ENCODE measurements at regions not wholly inside any gene's neighbourhood (a gene's known extent, or its start where the extent isn't known, plus 50 kb on each side); places are given as distances from the start of the nearest gene placed in this dataset.
"Not testable (repeated sequence)": the region's sequence is repeated elsewhere in the genome, so short reads cannot be mapped to it uniquely, and the experiment has no call there.

GRCh38 chr1:96886474-96886873 is 164.9 kb downstream of the PTBP2 start:
- ChIA-PET CTCF (interaction anchor here (1.2 kb wide), 1 partner anchor 9 kb away, joined by 4 read pairs; no protein-coding TSS in a partner anchor), POLR2A (no interaction called here)
- H3K4me3 ChIP-seq (ENCODE audit: low read depth, low read length): no peak overlapping the region
- TF ChIP-seq CTCF (IDR thresholded peaks at IDR 0.05; ENCODE audit: insufficient read depth, low read depth, low read length): no peak
- no peaks in the 10 kb centered on the region for H3K36me3 ChIP-seq (ENCODE audit: control insufficient read depth, insufficient read depth, low read length)
- DNase-seq (ENCODE audit: low read depth): no peak
- no peaks in the 10 kb centered on the region for H3K27me3 ChIP-seq (ENCODE audit: control insufficient read depth, insufficient read depth, low read length)

GRCh38 chr1:96887501-96887900 is 165.9 kb downstream of the PTBP2 start:
- ChIA-PET POLR2A (no interaction called here), CTCF (no interaction called here)
- H3K4me3 ChIP-seq (ENCODE audit: low read depth, low read length): no peak overlapping the region
- H3K27me3 ChIP-seq (ENCODE audit: control insufficient read depth, insufficient read depth, low read length): no peaks in the 10 kb centered on the region
- no peaks in the 10 kb centered on the region for H3K36me3 ChIP-seq (ENCODE audit: control insufficient read depth, insufficient read depth, low read length)
- TF ChIP-seq CTCF (IDR thresholded peaks at IDR 0.05; ENCODE audit: insufficient read depth, low read depth, low read length): no peak
- DNase-seq (ENCODE audit: low read depth): no peak

GRCh38 chr1:96901783-96902363 is 180.3 kb downstream of the PTBP2 start:
- no peak overlapping the region for H3K4me3 ChIP-seq (ENCODE audit: low read depth, low read length)
- TF ChIP-seq CTCF (IDR thresholded peaks at IDR 0.05; ENCODE audit: insufficient read depth, low read depth, low read length): no peak
- DNase-seq (ENCODE audit: low read depth): no peak
- H3K36me3 ChIP-seq (ENCODE audit: control insufficient read depth, insufficient read depth, low read length): no peaks in the 10 kb centered on the region
- H3K27me3 ChIP-seq (ENCODE audit: control insufficient read depth, insufficient read depth, low read length): no peaks in the 10 kb centered on the region
- POLR2A ChIA-PET: no interaction called here
- CTCF ChIA-PET: no interaction called here

- no peak for TF ChIP-seq CTCF (IDR thresholded peaks at IDR 0.05; ENCODE audit: insufficient read depth, low read depth, low read length)
- Histone ChIP-seq H3K36me3 (ENCODE audit: control insufficient read depth, insufficient read depth, low read length) (no peaks in the 10 kb centered on the region), H3K4me3 (ENCODE audit: low read depth, low read length) (no peak overlapping the region), H3K27me3 (ENCODE audit: control insufficient read depth, insufficient read depth, low read length) (no peaks in the 10 kb centered on the region)
- CTCF ChIA-PET: interaction anchor here (1.2 kb wide), 1 partner anchor 9 kb away, joined by 3 read pairs; no protein-coding TSS in a partner anchor
- POLR2A ChIA-PET: no interaction called here
- no peak for DNase-seq (ENCODE audit: low read depth)
Observed at GRCh38 chr1:96912248-96912647, 190.7 kb downstream of the PTBP2 start.

GRCh38 chr1:96915701-96916100 is 194.1 kb downstream of the PTBP2 start:
- DNase-seq (ENCODE audit: low read depth): peak; percentile 9

GRCh38 chr1:96918406-96918805 is 196.8 kb downstream of the PTBP2 start:
- CTCF ChIA-PET: no interaction called here
- no peak for TF ChIP-seq CTCF (IDR thresholded peaks at IDR 0.05; ENCODE audit: insufficient read depth, low read depth, low read length)
- DNase-seq (ENCODE audit: low read depth): peak; percentile 9
- H3K36me3 ChIP-seq (ENCODE audit: control insufficient read depth, insufficient read depth, low read length): no peaks in the 10 kb centered on the region
- no peak overlapping the region for H3K4me3 ChIP-seq (ENCODE audit: low read depth, low read length)
- no peaks in the 10 kb centered on the region for H3K27me3 ChIP-seq (ENCODE audit: control insufficient read depth, insufficient read depth, low read length)
- POLR2A ChIA-PET: no interaction called here

More at GRCh38 chr1:96915701-96916100, 194.1 kb downstream of the PTBP2 start:
- H3K4me3 ChIP-seq (ENCODE audit: low read depth, low read length); H3K27me3 ChIP-seq (ENCODE audit: control insufficient read depth, insufficient read depth, low read length); H3K36me3 ChIP-seq (ENCODE audit: control insufficient read depth, insufficient read depth, low read length); POLR2A ChIA-PET; CTCF ChIA-PET: not testable (repeated sequence)
